Stimulated activated CD8-positive, alpha-beta memory T cell treated with anti-CD3 and anti-CD28 coated beads, Interleukin-2, amount 100 ng/mL, for 48 hours (primary cell): ENCODE measurements at regions not wholly inside any gene's neighbourhood (a gene's known extent, or its start where the extent isn't known, plus 50 kb on each side); places are given as distances from the start of the nearest gene placed in this dataset.
"Not testable (repeated sequence)": the region's sequence is repeated elsewhere in the genome, so short reads cannot be mapped to it uniquely, and the experiment has no call there.

Experiments used
- DNase-seq, 2 donors: peaks; one replicate each; pipeline ENCODE4 v3.0.0-alpha.2; 2020; ENCODE audit warnings: low read depth in 2 of 2

DNA sequence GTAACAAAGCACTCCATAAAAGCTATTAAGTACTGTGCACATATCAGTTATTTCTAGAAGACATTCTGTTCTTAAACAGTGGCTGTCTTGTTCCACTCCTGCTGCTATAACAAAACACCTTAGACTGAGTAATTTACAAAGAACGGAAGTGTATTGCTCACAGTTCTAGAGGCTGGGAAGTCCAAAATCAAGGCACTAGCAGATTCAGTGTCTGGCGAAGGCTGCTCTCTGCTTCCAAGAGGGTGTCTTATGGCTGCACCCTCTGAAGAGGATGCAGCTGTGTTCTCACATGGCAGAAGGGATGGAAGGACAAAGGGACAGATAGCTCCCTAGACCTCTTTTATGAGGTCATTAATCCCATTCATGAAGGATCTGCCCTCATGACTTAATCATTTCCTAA is 424.2 kb upstream of the ZMIZ1 start:
- DNase-seq = no peak

DNA sequence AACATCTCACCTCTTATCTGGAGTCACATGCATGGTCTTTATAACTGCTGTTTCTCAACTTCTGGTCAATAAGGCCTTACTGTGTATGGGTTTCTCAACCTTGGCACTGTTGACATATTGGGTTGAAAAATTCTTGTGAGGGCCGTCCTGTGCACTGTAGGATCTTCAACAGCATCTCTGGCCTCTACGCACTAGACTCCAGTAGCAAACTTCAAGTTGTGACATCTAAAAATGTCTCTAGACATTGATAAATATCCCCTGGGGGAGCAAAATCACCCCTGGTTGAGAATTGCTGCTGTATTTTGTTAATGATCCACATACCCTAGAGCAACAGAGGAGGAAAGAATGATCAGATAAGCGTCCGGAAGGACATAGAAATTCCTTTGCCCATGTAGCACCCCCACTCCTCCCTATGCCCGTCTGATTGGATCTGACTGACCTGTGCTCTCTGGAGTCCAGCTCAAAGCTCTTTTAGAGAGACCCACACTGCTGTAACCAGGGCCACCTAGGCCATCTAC is 423.5 kb upstream of the ZMIZ1 start:
- no peak for DNase-seq

DNA sequence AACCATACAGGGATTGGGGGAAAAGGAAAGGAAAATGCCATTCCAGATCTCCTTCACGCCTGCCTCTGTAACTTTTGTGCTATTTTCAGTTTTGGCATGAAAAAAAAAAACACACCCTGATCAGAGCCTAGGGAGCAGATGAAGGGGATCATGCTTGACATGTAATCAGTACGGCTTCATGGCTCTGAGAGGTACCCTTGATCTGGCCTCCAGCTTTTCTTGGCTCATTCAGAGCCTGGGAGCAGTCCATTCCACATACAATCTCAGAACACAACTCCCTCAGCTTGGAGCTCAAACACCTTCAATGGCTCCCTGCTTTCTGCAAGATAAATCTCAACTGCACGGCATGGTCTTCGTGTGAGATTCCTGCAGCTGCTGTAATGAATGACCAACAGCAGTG is 422.8 kb upstream of the ZMIZ1 start:
- no peak for DNase-seq

DNA sequence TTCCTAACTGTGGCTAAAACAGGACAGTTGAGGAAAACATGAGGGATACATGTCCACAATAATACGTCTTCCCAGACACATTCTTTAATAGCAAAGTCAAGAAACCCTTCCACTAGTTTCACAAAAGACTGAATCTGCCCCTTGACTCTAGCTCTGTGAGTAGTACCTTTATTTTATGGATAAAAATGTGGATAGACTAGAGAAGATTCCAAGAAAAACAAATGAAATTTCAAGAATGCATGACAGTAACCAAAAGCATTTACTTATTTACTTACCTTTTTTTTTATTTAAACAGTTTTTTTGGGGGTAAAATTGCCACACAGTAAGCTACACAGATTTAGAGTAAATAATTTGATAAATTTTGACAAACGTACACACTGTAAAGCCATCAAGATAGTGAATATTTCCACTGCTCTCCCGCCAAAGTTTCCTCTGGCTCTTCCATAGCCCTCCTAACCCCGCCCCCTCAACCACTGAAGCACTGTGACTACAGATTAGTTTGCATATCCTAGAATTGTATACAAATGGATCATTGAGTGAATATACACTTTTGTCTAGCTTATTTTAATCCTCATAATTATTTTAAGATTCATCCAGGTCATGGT is 420.4 kb upstream of the ZMIZ1 start:
- no peak for DNase-seq

DNA sequence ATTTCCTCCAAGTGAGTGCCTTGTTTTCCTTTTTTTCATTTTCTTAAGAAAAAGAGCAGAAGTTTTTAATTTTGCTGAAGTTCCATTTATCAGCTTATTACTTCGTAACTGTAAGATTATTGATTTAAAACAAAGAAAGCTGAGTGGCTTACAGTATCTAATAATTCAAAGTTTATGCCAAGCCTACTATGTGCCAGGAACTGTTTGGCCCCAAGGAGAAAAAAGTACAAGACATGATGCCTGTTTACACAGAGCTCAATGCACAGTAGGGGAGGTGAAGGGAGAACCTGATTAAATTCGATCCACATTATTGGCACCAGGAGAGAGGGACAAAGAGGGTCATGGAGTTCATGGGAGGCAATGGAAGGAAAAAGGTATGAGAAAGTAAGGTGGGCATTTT is 419.3 kb upstream of the ZMIZ1 start:
- no peak for DNase-seq

DNA sequence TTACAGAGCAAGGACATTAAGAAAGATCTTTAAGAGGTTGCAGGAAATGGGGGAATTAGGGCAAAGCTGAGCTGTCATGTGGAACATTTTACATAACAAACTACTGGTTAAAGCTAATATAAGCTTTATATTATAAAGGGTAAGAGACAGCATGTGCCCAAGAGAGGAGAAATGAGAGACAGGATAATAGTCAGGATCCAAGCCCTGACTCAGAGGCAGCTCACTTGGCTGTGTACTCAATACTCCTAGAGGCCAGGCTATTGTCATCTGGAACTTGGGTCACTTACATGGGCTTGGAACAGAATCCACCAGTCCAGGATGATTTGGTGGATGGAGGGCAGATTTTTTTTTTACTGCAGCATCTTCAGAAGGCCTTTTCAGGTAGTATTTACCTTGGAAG is 418.6 kb upstream of the ZMIZ1 start:
- DNase-seq = no peak

DNA sequence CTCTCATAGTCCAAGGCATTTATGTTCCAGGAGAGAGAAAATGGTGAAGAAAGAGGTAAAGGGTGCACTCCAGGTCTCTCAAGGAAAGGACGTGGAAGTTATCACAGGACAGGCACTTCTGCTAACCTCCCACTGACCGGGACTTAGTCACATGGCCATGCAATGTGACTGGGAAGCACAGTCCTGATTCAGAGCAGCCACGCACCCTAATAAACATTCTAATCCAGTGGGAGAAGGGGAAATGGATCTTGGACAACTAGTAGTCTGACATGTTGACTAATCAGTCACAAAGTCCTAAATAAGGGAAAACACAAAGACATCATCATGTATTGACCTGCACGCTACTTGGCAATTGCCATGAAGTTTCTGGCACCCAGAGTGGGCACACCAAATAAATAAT is 417.5 kb upstream of the ZMIZ1 start:
- no peak for DNase-seq

DNA sequence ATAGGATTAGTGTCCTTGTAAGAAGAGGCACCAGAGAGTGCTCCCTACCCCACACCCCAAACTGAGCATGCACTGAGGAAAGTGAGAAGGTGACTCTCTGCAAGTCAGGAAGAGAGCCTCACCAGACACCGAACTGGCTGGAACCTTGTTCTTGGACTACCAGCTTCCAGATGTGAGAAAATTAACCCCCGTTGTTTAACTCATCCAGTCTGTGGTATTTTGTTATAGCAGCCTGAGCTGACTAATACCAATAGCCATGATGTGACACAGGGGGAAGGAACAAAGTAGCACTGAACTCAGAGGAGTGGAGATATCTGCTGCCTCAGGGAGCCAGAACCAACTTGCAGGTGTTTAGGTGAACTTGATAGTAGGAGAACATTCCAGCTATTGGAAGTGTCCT is 415.2 kb upstream of the ZMIZ1 start:
- no peak for DNase-seq

DNA sequence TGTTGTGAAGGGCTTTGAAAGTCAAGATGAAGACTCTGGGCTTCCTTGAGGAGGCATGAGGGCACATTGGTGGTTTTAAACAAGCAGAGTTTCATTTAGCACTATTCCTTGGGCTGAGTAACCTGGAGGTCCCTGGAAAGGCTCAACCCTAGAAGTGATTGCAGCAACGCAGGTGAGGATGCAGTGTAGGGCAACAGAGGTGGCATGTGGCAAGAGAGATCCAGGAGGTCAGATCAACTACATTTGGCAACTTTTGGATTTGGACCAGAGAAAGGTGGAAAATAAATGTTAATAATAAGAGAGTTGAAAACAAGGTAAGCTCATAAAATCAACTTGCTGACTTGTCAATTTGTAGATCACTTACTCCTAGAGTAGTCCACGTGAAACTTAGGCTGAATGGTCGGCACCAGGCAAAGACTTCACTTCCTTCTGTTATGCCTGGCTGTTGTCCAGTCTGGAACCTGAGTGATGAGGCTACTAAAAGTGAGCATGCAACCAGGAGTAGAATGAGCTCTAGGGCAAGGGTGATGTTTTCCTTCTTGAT is 414.6 kb upstream of the ZMIZ1 start:
- DNase-seq = no peak

DNA sequence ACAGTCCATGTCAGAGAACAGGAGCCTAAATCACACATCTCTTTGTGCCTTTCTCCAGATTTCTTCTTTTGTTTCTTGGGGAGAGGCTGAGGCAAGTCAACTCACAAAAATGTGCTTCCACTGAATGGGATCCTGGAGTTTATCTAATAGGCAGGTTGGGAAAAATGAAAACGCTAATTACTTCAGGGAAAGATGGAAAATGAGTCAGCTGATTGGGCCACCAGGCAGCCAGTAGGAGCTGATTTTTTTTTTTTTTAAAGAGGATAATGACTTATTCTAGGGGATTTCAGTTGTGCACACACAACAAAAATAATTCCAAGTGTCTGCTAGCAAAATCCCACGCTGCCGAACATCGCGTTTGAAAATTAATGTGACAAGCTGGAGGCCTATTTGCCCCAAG is 412.8 kb upstream of the ZMIZ1 start:
- no peak for DNase-seq

DNA sequence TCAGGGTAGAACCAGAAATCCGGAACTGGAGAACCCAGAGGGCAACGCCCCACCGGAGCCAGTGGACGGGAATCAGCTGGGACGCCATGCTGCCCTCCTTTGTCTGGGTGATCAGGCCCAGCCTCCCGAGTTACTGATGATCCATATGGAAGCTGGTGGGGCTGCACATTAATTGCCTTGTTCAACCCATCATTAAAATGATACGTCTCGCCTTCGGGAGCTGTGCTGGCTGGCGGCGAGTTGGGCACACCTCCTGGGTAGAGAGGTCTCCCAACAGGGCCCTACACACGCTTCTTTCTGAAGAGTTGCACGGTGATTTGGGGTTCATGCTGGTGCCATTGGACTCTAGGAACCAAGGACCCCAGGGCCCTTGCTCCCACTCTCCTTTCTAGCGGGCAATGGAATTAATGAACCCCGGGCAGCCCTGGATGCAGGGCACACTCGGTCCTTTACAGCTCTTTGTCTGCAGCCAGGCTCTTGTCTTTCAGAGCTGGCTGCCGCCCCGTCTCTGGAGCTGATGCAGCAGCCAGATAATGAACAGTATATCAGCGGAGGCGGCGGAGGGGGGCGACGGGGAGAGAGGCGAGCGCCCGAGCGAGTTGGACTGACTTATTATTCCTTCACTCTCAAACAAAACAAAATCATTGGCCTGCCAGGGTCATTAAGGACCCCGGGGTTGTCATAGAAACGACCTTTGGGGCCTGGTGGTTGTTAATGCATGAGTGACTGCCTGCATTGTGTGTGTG is 412.2 kb upstream of the ZMIZ1 start:
- DNase-seq = no peak

DNA sequence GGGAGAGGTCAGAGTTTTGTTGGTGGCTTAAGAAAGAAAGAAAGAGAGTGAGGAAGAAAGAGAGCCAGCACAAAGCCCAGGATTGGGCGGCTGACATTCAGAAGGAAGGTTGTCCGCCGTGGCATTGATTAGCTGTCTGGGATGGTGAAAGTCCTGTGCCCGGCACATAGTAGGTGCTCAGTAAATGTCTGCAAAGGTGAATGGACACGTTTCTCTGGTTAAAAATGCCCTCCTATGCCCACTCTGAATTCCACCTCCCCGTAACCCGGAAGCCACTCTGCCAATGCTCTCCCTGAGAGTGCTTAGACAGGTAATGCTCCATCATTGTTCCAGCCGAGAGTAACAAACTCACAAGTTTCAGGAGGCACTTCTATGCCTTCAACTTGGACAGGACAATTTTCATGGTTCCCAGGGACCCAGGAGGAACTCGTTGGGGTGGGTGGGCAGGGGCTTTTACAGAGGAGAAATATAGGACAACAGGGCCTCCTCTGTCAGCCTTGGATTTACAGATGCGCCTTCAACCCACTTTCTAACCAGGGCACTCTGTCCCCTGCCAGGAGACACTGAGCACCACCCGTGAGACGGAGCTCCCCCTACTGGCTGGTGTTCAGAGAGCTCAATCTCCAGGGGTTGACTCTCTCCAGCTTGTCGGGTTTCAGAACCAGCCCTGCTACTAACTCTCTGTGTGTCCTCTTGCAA is 411.5 kb upstream of the ZMIZ1 start:
- peak; percentile 52 to 53 for DNase-seq

DNA sequence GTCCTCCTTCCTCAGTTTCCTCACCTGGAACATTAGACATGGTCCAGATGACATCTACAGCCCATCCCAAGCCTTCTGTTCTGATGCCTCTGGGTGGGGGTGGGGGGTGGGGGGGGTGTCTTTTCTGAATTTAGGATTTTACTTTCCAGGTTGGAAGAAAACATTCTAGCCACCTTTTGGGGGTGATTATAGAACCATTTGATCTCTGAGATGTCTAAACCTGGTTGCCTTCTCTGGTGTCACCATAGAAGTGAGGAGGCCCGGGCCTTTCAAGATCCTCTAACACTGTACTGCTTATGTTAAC is 411.0 kb upstream of the ZMIZ1 start:
- DNase-seq = no peak

DNA sequence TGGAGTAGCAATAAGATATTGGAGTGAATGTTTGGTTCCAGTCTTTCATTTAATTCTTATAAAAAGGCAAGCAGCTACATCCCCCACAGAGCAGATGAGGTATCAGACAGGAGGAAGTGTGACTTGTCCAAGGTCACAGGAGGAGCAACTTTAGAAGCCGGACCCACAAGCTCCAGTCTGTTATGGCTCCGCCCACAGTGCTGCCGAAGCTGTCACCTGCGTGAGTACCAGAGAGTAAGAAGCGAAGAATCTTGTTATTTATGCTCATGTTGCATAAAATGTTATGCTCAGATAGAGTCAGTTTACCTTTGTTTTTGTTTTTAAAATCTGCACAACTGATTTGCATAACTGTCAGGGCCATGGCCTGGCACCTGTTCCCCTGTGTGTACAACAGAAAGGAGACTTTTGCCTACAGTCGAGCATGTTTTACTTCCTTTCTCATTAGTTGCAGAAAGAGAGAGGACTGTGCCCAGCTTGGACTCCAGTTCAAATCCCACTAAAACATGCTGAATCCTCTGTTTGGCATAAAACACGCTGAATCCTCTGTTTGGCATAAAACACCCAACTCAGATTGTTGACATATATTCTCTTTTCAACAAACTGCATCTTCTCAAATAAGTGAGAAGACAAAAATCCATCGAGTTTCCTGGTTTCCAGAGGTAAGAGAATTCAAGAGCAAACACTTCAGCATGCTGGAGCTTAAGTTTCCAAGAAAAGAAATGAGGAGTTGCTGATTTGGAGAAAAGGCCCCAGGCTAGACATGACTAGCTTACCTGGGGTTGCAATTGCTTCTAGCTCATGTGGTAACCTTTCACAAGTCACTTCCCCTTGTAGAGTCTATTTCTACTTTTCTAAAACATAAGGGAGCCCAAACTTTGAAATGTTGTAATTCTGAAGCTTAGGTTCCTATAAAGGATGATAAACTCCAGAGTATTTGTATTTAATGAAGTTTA is 409.8 kb upstream of the ZMIZ1 start:
- DNase-seq = no peak

DNA sequence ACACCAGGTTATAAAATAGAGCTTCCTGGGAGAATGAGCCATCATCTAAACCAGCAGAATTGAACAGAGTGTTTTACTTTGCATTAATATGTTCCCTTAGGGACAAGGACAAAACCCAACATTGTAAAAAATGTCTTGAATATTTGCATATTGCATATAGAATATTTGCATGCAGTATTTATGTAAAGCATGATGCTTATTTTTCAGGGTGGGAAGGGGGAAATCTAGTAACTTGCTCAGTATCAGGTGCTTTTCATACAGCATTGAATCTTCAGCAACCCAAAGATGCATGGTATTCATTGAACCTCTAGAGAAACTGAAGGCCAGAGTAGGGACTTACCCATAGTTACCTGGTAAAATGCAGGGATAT is 409.2 kb upstream of the ZMIZ1 start:
- no peak for DNase-seq

DNA sequence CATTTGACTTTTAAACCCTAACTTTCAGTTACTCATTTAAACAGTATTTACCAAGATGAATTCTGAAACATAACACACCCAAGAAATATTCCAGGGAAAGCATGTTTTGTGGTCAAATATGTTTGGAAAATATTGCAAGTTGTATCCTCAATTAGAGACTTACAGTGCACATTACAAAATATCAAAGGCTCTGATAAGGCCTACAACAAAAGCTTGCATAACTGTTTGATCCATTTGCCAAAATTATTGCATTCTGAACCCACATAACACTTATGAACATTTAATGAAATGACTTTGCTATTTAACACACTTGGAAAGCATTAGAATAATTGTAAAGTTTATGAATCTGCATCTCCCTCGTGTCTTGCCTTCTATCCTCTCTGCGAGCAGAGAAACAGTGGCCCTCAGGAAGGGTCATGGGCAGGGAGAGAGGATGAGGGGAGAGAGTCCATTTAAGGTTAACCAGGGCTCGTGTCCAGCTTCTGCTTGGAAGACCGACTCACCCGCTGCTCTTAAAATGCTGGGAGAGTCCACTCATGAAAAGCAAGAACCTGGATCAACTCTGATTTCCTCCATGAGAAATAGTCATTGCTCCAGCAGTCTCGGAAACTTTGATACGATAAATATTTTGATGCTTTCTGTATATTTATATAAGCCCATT is 408.2 kb upstream of the ZMIZ1 start:
- no peak for DNase-seq

DNA sequence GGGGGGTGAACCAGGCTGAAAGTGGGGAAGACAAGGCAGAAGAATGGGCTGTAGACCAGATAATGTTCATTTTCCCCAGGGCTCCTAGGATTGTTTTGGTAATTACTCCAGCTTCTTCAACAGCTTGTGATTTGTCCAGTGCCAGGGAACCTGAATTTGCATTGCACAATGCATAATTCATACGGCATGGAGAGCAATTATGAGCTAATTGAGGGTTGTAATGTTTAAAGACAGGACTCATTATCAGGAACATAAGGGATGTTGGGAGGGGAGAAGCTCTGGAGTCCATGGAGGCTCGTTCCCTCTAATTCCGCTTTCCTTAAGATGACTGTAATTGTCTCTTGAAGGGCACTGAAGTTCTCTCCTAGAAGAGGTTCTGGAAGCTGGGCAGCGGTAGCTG is 405.0 kb upstream of the ZMIZ1 start:
- DNase-seq = no peak

DNA sequence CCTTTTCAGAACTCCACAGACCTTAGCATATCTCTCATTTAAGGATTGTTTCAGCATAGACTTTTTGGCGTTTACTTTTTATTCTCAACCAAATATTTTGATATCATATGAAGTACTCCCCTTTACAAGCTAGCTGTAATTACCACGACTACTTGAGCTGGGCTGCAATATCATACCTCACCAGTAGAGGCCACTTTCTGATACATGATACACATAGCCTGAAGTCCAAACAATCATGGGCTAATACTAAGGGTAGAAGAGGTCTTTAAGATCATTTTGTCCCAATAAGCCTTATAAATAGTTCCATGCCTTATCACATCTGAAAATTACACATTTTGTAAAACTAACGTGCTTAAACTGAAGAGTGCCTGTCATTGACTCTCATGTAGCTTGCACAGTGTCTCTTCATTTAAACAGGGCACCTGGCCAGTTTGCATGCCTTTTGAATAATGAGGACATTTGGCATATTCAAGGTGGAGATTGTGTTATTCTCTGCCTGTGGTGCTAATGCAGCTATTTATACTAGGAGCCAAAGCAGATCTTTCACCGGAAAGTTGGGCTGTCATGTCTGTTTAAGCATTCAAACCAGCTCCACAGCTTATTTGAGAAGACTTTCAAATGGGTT is 403.7 kb upstream of the ZMIZ1 start:
- no peak for DNase-seq

DNA sequence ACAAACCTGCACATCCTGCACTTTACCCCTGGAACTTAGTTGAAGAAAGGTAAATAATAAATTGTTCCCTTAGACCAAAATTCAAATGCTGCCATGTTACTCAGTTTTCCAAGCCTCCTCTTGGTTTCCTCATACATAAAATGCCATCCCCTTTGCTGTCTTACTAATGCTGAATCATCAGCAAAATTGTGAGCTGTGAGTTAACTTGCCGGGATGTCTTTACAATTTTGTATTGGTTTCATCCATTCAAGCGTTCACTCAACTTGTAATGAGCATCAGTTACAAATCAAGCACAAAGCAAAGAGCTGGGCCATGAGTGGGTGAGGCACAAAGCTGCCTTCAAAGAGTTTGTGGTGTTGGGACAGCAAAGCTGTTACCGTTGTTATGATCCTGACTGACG is 395.8 kb upstream of the ZMIZ1 start:
- no peak for DNase-seq

DNA sequence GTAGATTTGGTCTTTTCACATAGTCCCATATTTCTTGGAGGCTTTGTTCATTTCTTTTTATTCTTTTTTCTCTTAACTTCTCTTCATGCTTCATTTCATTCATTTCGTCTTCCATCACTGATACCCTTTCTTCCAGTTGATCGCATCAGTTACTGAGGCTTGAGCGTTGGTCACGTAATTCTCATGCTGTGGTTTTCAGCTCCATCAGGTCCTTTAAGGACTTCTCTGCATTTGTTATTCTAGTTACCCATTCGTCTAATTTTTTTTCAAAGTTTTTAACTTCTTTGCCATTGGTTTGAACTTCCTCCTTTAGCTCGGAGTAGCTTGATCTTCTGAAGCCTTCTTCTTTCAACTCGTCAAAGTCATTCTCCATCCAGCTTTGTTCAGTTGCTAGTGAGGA is 387.6 kb upstream of the ZMIZ1 start:
- not testable (repeated sequence) for DNase-seq

DNA sequence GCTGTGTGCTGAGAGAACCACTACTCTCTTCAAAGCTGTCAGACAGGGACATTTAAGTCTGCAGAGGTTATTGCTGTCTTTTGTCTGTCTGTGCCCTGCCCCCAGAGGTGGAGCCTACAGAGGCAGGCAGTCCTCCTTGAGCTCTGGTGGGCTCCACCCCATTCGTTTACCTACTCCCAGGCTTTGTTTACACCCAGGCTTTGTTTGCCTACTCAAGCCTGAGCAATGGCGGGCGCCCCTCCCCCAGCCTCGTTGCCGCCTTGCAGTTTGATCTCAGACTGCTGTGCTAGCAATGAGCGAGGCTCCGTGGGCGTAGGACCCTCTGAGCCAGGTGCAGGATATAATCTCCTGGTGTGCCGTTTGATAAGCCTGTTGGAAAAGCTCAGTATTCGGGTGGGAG is 386.8 kb upstream of the ZMIZ1 start:
- not testable (repeated sequence) for DNase-seq
